ENCODE measurements at regions not wholly inside any gene's neighbourhood (a gene's known extent, or its start where the extent isn't known, plus 50 kb on each side); places are given as distances from the start of the nearest gene placed in this dataset.
"Not testable (repeated sequence)": the region's sequence is repeated elsewhere in the genome, so short reads cannot be mapped to it uniquely, and the experiment has no call there.

DNA sequence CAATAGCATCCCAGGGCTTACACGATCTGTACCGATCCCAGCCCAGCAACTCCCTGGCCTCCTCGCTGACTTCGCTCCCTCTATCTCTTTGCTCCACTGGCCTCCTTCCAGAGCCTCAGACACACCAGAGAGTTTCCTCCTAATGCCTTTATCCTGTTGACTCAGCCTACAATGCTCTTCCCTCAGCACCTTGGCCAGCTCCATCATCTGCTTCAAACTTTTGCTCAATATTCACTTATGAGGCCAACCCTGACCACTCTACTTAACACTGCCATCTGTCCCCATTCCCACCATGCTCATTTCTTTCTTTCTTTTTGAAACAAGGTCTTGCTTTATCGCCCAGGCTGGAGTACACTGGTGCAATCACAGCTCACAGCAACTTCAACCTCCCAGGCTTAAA, 180.9 kb downstream of the CEP170 start:
- FAIRE-seq: not testable (repeated sequence)

DNA sequence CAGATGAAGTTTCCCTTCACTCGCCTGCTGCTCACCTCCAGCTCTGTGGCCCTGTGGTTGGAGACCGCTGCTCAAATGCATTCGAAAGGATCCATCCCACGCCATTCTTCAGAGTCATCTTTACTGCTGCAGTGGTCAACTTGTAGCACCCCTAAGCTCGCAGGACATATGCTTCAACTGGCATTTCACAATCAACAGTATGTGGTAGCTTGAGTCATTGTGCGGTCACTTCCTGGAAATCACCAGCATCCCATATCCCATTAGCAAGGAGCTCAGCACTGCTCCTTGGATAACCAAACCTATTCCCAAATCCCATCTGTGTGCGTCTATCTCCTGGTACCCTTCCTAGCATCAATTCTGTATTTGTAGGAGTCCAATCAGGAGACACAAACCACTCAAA, 188.0 kb downstream of the CEP170 start:
- not testable (repeated sequence) for FAIRE-seq

DNA sequence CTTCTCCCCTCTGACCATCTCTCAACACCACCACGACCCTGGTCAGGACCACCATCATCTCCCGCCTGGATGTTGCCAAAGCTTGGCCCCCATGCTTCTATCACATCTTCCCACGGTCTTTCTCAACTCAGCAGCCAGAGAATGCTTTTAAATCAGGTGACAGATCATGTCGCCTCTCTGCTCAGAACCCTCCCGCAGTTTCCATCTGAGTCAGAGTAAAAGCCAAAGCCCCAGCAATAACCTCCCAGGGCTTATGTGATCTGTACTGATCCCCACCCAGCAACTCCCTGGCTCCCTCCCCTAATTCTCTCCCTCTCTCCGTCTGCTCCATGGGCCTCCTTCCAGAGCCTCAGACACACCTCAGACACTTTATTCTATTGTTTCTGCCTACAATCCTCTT, 193.1 kb downstream of the CEP170 start:
- not testable (repeated sequence) for FAIRE-seq

DNA sequence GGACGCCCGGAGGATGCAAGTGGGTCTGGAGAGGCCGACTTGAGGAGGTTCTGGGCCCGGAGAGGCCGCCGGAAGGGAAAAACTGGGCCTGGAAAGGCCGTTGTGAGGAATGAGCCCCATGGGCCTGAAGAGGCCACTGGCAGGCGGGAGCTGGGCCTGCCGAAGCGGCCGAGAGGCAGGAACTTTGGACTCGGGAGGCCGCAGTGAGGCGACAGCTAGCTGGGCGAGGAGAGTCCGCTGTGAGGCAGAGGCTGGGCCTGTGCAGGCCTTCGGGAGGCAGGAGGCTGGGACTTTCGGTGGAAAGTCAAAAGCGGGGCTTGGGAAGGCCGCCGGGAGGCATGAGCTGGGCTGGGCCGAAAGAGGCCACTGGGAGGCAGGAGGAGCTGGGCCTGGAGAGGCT, 199.6 kb downstream of the CEP170 start:
- FAIRE-seq: not testable (repeated sequence)

DNA sequence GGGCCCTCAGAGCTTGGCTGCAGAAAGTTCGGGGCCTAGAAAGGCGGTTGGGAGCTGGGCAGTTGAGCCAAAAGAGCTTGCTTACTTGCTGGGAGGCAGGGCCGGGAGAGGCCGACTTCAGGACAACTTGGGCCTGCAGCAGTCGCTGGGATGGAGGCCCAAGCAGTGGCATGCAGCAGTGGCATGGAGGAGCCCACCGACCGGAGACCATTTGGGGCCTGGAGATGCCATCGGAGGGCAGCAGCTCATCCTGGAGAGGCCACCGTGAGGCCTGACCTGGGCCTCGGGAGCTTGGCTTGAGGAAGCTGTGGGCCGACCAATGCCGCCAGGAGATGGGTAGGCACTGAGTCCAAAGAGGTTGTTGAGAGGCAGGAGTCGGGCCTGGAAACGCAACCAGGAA, 200.0 kb downstream of the CEP170 start:
- not testable (repeated sequence) for FAIRE-seq

DNA sequence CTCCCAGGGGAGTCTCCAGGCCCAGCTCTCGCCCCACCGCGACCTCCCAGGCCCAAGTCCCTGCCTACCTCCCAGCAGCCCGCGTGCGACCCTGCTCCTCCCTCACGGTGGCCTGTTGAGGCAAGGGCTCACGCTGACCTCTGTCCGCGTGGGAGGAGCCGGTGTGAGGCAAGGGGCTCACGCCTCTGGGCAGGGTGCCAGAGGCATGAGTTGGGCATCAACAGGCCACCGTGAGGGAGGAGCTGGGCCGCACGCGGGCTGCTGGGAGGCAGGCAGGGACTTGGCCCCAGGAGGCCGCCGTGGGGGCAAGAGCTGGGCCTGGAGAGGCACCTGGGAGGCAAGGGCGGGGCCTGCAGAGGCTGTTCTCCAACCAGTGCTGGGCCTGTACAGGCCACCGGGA, 200.4 kb downstream of the CEP170 start:
- FAIRE-seq: not testable (repeated sequence)

DNA sequence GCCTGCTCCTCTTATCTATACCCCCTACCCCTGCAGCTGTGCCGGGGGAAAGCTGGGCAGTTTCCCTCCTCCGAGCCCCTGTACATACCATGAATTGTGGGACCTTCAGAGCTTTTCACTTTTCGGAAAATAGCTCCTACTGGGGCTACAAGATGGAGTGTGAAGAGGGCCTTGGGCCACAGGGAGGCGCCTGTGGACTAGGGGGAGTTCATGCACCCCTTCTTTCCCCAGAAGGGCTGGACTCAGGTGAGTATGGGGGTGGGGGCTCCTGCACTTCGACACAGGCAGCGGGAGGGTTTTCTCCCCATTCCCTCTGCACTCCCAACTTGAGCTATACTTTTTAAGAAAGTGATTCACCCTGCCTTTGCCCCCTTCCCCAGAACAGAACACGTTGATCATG, 202.0 kb downstream of the CEP170 start:
- not testable (repeated sequence) for FAIRE-seq

DNA sequence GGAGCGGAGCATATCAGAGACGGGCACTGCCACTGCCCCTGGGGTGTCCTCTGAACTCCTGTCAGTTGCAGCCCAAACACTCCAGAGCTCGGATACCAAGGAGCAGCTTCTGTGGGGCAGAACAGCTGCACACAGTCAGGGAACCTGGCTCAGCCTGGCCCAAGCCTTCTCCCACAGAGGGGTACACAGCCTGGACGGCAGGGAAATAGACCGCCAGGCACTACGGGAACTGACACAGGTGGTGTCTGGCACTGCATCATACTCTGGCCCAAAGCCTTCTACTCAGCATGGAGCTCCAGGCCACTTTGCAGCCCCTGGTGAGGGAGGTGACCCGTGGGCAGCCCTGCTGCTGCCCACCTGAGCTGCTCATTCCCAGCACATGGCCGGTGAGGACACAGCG, 204.5 kb downstream of the CEP170 start:
- not testable (repeated sequence) for FAIRE-seq

DNA sequence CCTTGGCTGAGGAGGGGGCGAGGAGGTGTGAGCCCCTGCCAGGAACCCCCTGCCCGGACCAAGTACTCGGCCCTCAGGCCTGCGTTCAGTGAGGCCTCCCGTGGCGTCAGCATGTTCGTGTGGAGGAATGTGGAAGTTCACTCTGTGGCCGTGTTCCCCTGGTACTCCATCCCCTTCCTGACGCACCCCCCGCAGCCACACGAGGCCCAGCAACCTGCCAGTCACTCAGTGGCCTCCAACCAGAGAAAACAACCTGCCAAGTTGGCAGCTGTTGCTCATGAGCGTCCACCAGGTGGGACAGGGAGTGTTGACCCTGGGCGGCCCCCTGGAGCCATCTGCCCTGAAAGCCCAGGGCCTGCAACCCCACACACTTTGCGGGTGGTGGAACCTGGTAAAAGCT, 205.4 kb downstream of the CEP170 start:
- not testable (repeated sequence) for FAIRE-seq

DNA sequence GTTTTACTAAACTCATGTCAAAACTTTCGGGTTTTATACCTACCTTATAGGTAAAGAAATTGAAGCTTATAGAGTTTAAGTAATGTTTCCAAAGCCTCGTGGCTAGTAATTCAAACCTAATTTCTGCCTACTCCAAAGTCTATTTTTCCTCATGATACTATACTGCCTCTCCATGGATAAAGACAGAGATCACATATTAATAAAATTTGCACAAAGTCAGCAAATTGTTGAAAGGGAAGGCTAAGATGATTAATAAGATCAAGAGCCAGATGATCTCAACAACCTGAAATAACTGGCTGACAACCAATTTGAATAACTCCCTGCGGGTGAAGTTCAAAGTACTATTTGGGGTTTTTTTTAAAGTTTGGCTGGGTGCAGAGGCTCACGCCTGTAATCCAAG, 233.7 kb downstream of the CEP170 start:
- not testable (repeated sequence) for FAIRE-seq

DNA sequence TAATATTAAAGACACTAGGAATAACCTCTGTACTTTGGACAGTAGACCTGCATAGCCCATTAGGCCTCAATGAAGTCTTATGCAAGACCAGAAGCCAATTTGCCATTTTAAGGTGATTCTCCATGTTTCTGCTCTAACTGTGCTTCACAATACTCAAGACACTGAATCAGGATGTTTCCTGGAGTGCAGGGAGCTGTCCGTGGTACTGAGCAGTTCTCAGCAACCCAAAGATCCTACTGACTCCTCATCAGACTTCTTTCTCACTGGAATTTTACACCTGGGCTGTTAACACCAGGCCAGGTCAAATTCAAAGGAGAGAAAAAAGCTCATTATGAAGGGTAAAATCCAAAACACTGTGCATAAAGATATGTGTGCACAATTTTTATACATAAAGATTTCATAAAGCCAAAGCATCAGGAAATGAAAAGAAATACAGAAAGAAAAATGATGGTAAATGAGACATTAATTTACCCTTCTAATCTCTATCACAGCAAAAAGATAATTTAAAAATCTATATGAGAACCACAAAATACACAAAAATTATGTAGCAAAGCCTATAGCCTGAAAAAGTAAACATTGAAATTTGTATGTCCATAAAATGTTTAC, 235.9 kb downstream of the CEP170 start:
- FAIRE-seq: not testable (repeated sequence)

DNA sequence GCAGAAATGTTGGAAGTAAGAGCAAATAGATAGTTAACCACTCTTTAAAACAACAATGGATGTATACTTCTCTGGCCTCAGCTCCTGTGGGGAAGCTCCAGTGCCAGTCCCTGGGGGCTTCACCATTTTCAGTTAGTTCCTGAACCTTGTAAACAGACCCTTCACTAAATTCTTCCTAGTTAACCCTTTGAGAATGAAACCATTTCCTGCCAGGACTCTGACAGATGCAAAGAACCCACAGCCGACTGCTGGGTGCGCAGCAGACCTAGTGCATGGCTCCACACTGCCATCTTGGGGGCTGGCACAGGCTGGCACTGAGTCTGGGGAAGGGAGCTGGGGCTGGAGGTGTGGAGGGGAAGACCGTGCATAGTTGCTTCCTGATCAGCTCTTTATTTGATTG, 244.4 kb downstream of the CEP170 start:
- FAIRE-seq: not testable (repeated sequence)

DNA sequence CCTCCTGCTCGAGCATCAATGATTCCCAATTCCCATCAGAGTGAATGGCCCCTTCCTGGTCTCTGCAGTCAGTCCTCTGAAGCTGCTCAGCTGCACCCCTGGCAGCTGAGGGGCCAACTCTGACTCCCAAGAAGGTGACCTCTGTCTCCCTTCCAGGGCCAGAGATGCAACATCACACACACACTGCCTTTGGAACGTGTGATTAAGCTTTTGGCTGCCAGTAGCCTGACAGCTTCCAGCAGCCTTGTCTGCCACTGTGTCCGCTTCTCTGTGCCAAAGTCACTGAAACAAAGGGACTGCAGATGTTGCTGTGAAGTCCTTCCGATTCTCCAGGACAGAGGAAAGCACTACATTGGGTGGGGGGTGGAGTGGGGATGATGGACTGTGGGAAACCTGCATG, 254.1 kb downstream of the CEP170 start:
- not testable (repeated sequence) for FAIRE-seq

DNA sequence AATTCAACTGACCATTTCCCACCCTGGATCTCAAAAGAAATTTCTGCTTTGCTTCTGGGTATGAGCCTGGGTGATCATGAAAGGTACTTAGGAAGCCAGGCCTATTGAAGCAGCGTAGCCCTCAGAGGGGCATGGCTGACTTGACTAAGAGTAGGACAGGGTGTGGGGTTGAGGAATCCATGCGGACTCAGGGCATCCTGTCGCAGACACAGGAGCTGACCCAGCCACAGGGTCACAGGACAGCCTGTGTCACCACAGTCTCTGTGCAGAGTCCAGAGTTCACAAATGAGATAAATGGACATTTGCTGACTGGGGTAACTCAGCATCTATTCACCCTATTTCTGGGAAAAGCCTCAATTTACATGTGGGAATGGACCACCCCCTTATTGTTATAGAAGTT, 262.3 kb downstream of the CEP170 start:
- not testable (repeated sequence) for FAIRE-seq

DNA sequence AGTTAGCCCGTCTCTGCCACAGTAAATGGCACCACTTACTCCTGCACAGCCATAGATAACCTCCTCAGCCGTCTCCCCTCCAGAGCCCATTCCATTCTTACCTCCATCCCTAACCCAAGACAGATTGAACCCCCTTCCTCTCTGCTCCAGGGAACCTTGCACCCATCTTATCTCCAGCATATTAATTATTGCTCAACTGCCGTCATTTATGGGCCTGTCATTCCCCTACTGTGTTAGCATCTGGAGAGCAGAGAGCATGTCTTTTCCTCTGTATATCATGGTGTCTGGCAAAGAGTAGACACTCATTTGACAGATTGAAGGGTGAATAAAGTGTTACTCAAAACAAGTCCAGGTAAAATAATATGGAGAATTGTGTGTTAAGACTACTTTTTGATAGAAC, 270.0 kb downstream of the CEP170 start:
- not testable (repeated sequence) for FAIRE-seq

DNA sequence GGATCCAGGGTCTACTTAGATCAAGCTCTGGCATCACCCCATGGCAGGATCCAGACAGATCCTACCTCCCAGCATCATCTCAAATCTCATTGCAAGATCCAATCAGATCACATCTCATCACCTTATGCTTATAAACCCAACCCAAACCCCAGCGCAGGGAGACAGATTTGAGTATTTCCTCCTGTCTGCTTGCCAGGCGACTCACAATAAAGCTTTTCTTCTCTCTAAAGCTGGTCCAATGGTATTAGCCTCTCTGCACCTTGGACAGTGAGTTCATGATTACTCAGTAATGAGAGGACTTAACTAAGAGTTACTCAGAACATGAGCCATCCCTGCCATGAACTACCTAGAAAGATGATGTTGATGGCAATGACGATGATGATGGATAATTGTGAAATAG, 281.7 kb downstream of the CEP170 start:
- not testable (repeated sequence) for FAIRE-seq

DNA sequence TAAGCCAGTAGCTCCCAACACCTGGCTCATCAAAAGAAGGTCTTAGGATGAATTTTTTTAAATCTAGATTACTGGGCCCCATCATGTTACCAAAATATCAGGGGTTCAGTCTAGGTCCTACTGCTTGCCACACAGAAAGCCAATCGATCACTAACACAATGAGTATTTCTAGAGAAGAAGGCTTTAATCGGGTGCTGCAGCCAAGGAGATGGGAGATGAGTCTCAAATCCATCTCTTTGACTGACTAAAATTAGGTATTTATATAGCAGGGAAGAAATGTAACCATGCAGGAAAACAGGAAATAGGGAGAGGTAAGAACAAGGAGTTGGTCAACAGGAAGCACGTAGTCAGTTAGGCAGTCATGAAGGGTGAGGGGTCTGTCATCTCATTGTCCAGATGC, 288.2 kb downstream of the CEP170 start:
- no peak for FAIRE-seq

DNA sequence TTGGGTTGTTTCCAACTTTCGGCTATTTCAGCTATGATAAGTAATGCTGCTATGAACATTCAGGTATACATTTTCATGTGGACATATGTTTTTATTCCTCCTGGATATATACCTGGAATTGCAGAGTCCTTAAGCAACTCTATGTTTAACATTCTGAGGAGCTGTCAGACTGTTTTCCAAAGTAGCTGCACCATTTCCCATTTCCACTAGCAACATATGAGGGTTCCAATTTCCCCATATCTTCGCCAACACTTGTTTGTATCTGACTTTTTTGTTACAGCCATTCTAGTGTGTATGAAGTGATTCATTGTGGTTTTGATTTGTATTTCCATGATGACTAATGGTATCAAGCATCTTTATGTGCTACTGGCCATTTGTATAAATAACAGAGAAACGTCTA, 295.7 kb downstream of the CEP170 start:
- not testable (repeated sequence) for FAIRE-seq

DNA sequence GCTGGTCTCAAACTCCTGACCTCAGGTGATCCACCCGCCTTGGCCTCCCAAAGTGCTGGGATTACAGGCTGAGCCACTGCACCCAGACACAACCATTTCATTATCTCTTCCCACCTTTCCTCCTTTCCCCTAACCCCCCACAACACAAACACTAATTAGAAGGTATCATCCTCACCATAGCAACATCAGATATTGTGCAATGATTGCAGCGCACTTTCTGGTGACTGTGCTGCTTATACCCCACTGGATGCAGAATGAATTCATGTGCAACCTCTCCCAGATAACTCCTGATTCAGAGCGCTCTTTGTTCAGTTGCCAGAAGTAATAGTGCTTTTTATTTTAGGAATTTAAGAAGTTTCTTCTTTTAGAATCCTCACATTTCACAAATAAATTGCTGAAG, 300.1 kb downstream of the CEP170 start:
- FAIRE-seq: not testable (repeated sequence)

DNA sequence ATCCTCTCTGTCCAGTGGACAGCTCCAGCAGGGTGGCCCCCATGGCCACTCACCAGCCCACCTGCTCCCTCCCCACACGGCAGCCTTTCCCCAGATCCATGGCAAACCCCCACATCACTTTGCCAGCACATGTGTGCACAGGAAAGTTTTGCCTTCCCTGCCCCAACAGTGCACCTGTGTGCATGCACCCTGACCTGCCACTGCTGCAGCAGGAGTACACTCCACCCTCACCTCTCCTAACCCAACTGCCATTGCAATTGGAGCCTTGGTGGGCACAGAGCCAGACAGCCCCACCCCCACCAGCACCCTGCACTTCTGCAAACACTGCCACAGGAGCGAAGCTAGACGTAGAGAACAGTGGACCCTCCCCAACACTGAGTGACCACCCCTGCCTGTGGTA, 308.9 kb downstream of the CEP170 start:
- no peak for FAIRE-seq

DNA sequence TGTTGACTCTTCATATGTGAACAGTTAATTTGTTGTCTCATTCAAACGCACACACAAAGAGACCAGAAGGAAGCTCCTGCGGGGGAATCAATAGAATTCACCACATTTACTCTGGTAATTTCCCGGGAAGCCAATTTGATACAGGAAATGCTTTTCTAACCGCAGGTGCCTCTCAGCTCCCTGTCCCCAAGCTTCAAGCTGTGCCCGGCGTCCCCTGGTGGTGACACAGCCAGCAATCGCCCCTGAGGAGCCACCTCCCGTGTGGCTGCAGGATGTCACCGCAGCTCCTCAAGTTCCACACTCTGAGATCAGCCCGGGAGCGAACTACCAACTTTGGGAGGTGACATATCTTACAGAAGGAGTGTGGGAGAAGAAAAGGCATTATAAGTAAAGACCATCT, 318.4 kb downstream of the CEP170 start:
- not testable (repeated sequence) for FAIRE-seq

DNA sequence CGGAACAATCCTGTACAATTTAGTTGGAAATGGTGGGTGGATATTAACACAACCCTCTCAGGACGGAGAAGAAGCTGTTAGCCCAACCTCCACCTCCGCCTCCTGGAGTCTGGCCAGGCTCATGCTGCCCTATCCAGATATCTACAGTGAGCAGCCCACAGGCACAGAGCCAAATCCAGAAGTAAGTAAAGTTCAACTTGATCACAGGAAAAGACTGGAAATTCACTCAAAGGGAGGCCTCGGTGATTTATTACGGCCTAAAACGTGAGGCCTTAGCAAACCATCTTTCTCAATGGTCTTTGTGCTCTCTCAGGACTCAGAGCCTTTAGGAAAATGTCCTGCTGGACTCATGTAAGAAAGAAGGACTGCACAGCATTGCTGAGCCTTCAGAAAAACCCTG, 330.4 kb downstream of the CEP170 start:
- FAIRE-seq: not testable (repeated sequence)

DNA sequence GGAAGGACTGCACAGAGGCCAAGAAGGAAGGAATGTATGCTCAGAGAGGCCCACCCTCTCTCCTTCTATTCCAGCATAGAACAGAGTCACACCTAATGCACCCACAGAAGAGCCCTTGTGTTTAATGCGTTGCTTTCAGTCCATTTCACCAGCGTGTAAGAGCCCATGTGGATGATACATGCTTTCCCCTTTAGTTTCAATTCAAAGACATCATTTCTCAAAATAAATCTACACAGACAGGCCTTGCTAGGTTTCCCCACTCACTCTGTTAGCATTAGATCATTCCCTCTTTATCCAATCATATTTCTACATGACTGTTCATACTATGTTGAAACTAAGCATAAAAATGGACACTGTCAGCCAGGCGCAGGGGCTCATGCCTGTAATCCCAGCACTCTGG, 331.5 kb downstream of the CEP170 start:
- not testable (repeated sequence) for FAIRE-seq

DNA sequence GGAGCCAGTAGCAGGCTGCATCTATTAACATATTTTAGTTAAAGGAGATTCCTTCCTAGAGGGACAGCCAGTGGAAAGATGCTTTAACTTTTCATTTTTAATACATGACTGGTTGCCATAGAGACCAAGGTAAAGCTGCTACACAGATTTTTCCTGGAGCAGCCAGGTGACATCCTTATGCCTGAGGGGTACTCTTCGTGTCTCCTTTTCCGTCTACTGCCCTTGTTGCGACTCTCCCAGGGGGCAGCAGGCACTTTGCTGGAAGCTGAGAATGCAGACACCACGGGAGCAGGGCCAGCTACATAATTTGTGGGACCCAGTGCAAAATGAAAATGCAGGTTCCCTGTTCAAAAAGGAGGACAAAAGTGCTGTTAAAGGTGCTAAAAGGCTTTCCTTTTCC, 340.4 kb downstream of the CEP170 start:
- FAIRE-seq: not testable (repeated sequence)

DNA sequence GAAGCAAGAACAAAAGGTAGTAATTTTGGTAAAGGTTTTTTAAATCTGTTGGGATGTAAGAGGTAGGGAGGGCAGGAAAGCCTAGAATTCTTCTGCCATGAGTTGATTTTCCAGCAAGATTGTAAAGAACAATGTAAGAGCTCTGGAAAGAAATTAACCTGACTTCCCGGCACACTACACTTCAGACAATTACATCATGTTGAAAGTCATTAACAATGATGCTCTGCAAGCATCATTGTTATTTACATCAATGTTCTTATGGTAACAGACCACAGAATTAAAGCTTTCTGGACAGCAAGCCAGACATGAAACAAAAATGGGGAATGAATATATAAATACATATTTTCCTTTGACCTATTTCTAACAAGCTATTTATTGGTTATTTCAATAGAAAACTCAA, 342.2 kb downstream of the CEP170 start:
- FAIRE-seq: not testable (repeated sequence)

Measured in TTC549 (cell line).